Activated B cell treated with CpG ODN at 0.5 μM for 24 hours (primary cell): ENCODE measurements at regions not wholly inside any gene's neighbourhood (a gene's known extent, or its start where the extent isn't known, plus 50 kb on each side); places are given as distances from the start of the nearest gene placed in this dataset.

ENCODE experiments used
- ATAC-seq: fragments of 200-7000 bp; cut with Tn5 transposase; one replicate; pipeline ENCODE4 v1.10.0; 2021; ENCODE audit warnings: low read depth, mild to moderate bottlenecking, moderate library complexity
- CTCF ChIA-PET: fragments of 350-600 bp; sonication (Branson Sonifier 250); formaldehyde crosslinking; loops from one replicate; lab custom pipeline; 2021; ENCODE audit warnings: antibody characterized with exemption; lab: Charles Lee
- POLR2A ChIA-PET: fragments of 350-600 bp; sonication (Branson Sonifier 250); formaldehyde crosslinking; loops from one replicate; lab custom pipeline; 2021; ENCODE audit warnings: antibody characterized with exemption; lab: Charles Lee
- DNase-seq: peaks from one replicate; pipeline ENCODE4 v3.0.0; 2022
- H3K27ac Mint-ChIP-seq: one replicate; pipeline ENCODE4 v1.8.0; 2020; ENCODE audit warnings: mixed read lengths
- H3K27me3 Mint-ChIP-seq: one replicate; pipeline ENCODE4 v1.8.0; 2021; ENCODE audit warnings: mixed read lengths
- H3K36me3 Mint-ChIP-seq: one replicate; pipeline ENCODE4 v1.8.0; 2021; ENCODE audit warnings: low read depth, mixed read lengths
- H3K4me1 Mint-ChIP-seq: one replicate; pipeline ENCODE4 v1.8.0; 2021; ENCODE audit warnings: mixed read lengths
- H3K4me3 Mint-ChIP-seq: one replicate; pipeline ENCODE4 v1.8.0; 2020; ENCODE audit warnings: mild to moderate bottlenecking, mixed read lengths
- H3K9me3 Mint-ChIP-seq: one replicate; pipeline ENCODE4 v1.8.0; 2020; ENCODE audit warnings: mixed read lengths
- intact Hi-C: fragments of 100-400 bp; cut with micrococcal nuclease; formaldehyde crosslinking; loops from one replicate; pipeline ENCODE4 v1.15.1; 2024
- TF ChIP-seq, protein P1 (sequence below): fragments of 200-600 bp; IDR thresholded peaks from one replicate; pipeline ENCODE4 v1.8.0; 2022; ENCODE audit warnings: antibody characterized with exemption, mild to moderate bottlenecking

- Mint-ChIP-seq H3K4me1 (no peaks in the 10 kb centered on the region), H3K36me3 (no peaks in the 10 kb centered on the region), H3K27me3 (no peaks in the 10 kb centered on the region), H3K4me3 (no peak overlapping the region), H3K9me3 (peaks cover 15% of the 10 kb centered on the region), H3K27ac (no peak overlapping the region)
- no peak for DNase-seq
- CTCF ChIA-PET: no interaction called here
- TF ChIP-seq, protein P1, sequence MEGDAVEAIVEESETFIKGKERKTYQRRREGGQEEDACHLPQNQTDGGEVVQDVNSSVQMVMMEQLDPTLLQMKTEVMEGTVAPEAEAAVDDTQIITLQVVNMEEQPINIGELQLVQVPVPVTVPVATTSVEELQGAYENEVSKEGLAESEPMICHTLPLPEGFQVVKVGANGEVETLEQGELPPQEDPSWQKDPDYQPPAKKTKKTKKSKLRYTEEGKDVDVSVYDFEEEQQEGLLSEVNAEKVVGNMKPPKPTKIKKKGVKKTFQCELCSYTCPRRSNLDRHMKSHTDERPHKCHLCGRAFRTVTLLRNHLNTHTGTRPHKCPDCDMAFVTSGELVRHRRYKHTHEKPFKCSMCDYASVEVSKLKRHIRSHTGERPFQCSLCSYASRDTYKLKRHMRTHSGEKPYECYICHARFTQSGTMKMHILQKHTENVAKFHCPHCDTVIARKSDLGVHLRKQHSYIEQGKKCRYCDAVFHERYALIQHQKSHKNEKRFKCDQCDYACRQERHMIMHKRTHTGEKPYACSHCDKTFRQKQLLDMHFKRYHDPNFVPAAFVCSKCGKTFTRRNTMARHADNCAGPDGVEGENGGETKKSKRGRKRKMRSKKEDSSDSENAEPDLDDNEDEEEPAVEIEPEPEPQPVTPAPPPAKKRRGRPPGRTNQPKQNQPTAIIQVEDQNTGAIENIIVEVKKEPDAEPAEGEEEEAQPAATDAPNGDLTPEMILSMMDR: no peak
- POLR2A ChIA-PET: no interaction called here
- intact Hi-C loops: no loop called here
- no peak for ATAC-seq
Observed at GRCh38 chr21:40997831-40998230, 150.9 kb upstream of the DSCAM start.

DNA sequence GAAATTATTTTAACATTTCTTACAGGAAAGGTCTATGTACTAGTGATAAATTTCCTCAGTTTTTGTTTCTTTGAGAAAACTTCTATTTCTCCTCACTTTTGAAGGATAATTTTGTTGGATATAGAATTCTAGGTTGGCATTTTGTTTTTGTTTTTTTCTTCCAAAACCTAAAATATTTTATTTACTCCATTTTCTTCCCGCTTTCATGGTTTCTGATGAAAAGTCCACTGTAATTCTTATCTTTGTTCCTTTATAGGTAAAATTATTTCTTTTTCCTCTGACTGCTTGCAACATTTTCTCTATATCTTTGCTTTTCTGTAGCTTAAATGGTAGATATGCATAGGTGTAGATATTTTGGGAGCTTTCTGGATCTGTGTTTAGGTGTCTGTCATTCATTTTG, 153.9 kb upstream of the DSCAM start:
- no peak overlapping the region for H3K4me3 Mint-ChIP-seq
- ATAC-seq (no peak), DNase-seq (no peak)
- TF ChIP-seq, protein P1: no peak
- no peaks in the 10 kb centered on the region for H3K4me1 Mint-ChIP-seq
- ChIA-PET POLR2A (no interaction called here), CTCF (no interaction called here)
- H3K9me3 Mint-ChIP-seq: peaks cover 15% of the 10 kb centered on the region
- intact Hi-C loops: no loop called here
- H3K27ac Mint-ChIP-seq: no peak overlapping the region
- H3K36me3 Mint-ChIP-seq: no peaks in the 10 kb centered on the region
- H3K27me3 Mint-ChIP-seq: no peaks in the 10 kb centered on the region

- H3K9me3 Mint-ChIP-seq: peaks cover 3% of the 10 kb centered on the region
- POLR2A ChIA-PET: no interaction called here
- no peak overlapping the region for H3K27ac Mint-ChIP-seq
- no peak overlapping the region for H3K4me3 Mint-ChIP-seq
- DNase-seq (no peak), ATAC-seq (no peak)
- H3K27me3 Mint-ChIP-seq: no peaks in the 10 kb centered on the region
- TF ChIP-seq, protein P1: no peak
- CTCF ChIA-PET: no interaction called here
- H3K36me3 Mint-ChIP-seq: no peaks in the 10 kb centered on the region
- intact Hi-C loops: no loop called here
- H3K4me1 Mint-ChIP-seq: no peaks in the 10 kb centered on the region
Observed at GRCh38 chr21:41006636-41007035, 159.7 kb upstream of the DSCAM start.

- no peaks in the 10 kb centered on the region for H3K4me1 Mint-ChIP-seq
- no peak for DNase-seq
- no peak for ATAC-seq
- no peak overlapping the region for H3K27ac Mint-ChIP-seq
- H3K27me3 Mint-ChIP-seq: no peaks in the 10 kb centered on the region
- TF ChIP-seq, protein P1: no peak
- no peak overlapping the region for H3K4me3 Mint-ChIP-seq
- intact Hi-C loops: no loop called here
- ChIA-PET POLR2A (no interaction called here), CTCF (no interaction called here)
- H3K36me3 Mint-ChIP-seq: no peaks in the 10 kb centered on the region
- no peaks in the 10 kb centered on the region for H3K9me3 Mint-ChIP-seq
Observed at GRCh38 chr21:41008351-41008750, 159.6 kb upstream of the BACE2 start.

GRCh38 chr21:41008974-41009373, 159.0 kb upstream of the BACE2 start:
- no peak for ATAC-seq
- ChIA-PET POLR2A (no interaction called here), CTCF (interaction anchor here (1.1 kb wide), 1 partner anchor 25 kb away, joined by 3 read pairs; no protein-coding TSS in a partner anchor)
- Mint-ChIP-seq H3K4me1 (no peaks in the 10 kb centered on the region), H3K4me3 (no peak overlapping the region), H3K27ac (no peak overlapping the region), H3K36me3 (no peaks in the 10 kb centered on the region), H3K9me3 (no peaks in the 10 kb centered on the region), H3K27me3 (no peaks in the 10 kb centered on the region)
- DNase-seq: no peak
- TF ChIP-seq, protein P1: no peak
- intact Hi-C loops: no loop called here
